HG03064 (cell line): ENCODE measurements at regions not wholly inside any gene's neighbourhood (a gene's known extent, or its start where the extent isn't known, plus 50 kb on each side); places are given as distances from the start of the nearest gene placed in this dataset.

ENCODE experiments used
- ATAC-seq: cut with Tn5 transposase; IDR thresholded peaks from one replicate; pipeline ENCODE4 v1.9.1; 2021; ENCODE audit warnings: low read depth; ENCODE audit not compliant: unreplicated experiment

DNA sequence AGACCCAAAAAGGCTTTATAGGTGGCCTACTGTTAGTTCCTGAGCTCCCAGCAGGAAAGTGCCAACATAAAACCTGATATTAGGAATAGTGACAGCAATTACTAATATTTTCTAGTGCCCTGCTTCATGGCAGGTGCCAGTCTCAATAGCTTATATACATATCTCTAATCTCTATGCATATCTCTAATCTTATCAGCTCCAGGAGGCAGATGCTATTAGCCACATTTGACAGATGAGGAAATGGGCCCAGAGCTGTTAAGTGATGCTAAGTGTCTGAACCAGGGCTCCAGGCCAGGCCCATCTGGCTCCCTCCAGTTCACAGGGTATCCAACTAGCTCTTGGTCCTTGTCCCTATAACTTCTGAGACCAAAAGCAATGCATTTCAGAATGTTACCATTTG, 142.5 kb downstream of the CHIC2 start:
- no peak for ATAC-seq

- ATAC-seq = no peak
Observed at GRCh38 chr4:53920883-53921282, 143.5 kb downstream of the CHIC2 start.

- no peak for ATAC-seq
Observed at GRCh38 chr4:53920116-53920515, 144.3 kb downstream of the CHIC2 start.

DNA sequence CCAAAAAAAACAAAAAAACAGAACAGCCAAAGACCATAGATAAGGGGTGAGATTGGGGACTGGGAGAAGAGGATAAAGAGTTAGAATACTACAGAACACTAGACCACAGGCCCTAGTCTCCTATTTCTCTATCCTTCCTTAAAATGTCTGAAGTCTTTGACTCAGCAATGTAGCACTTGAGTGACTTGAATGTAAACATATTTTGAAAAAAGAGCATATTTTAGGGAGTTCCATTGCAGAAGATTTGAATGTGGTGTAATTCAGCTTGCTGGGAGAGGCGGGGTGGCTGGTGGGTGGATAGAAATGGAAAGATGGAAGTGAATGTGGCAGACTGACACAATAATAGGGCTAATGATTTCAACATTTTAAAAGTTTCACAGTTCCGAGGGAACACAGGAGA, 144.9 kb downstream of the CHIC2 start:
- ATAC-seq = no peak

- ATAC-seq = no peak
Observed at GRCh38 chr4:53917729-53918128, 146.7 kb downstream of the CHIC2 start.

GRCh38 chr4:53916431-53916889, 147.9 kb downstream of the CHIC2 start:
- ATAC-seq = no peak

DNA sequence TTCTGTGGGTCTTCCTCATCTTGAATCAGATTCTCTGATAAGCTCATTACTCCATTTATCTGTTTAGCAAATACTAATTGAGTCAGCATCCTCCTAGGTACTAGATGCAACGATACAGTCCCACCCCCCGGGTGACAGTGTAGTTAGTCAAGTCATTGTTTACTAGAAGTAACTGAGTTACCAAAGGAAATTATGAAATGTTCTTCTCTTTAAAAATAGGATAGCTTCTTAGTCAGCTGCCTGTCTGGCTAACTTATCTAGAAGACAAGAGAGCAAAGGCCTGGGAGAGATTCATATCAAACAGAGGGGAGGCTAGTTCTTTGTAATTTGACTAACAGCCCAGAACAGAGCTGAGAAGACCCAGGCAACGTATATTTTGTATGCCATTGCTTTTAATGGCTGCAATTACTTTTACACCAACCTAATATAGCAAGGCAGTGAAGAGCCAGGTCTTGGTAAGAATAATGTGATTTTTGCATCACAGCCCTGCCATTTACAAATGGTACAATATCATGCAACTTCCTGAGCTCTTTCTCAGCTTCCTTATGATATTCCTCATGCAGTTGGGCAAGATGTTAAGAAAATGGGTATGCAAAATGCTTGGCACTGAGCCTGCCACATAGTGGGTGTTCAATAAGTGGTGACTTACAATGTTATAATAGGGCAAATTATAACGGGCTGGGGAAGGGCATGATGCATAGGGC, 149.9 kb downstream of the CHIC2 start:
- ATAC-seq = no peak

GRCh38 chr4:53913771-53914170, 150.6 kb downstream of the CHIC2 start:
- ATAC-seq = no peak

DNA sequence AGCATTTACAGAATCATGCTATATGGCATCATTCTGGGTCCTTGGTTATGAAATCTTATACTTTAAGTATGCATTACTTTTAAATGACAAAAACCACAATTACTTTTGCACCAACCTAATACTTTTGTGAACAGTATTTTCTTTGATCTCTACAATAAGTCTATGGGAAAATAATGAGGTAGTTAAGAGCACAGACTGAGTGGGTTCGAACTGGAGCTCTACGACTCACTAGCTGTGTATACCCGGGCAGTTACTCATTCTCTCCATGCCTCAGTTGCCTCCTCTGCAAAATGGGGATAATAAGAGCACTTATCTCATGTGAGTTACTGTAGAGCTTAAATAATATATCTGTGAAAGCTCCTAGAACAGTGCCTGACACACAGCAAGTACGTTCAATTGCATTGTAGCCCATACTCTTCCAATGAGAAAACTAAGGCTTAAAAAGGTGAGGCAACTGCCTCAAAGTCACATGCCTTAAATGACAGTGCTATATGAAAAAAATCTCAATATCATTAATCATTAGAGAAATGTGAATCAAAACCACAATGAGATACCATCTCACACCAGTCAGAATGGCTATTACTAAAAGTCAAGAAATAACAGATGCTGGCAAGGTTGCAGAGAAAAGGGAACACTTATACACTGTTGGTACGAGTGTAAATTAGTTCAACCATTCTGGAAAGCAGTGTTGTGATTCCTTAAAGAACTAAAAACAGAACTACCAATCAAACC, 151.5 kb downstream of the CHIC2 start:
- ATAC-seq = no peak

DNA sequence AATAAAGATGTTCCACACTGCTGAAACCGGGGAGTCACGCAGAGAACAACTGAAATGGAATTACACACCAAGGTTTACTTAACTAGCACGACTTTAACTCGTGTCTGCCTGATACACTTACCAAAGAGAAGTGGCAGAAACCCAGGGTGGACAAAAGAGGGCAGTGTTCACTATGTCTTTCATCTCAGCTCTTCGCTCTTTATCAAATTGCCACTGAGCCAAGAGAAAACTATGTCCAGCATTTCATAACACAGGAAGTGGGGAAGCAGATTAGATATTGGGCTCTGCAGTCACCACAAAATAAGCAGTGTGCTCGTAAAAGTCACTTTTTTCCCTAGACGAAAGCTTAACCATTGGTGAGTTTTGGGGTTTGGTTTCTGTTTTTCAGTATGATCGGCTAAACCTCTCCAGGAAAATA, 155.7 kb downstream of the CHIC2 start:
- no peak for ATAC-seq

GRCh38 chr4:53907772-53908171, 156.6 kb downstream of the CHIC2 start:
- ATAC-seq = no peak

DNA sequence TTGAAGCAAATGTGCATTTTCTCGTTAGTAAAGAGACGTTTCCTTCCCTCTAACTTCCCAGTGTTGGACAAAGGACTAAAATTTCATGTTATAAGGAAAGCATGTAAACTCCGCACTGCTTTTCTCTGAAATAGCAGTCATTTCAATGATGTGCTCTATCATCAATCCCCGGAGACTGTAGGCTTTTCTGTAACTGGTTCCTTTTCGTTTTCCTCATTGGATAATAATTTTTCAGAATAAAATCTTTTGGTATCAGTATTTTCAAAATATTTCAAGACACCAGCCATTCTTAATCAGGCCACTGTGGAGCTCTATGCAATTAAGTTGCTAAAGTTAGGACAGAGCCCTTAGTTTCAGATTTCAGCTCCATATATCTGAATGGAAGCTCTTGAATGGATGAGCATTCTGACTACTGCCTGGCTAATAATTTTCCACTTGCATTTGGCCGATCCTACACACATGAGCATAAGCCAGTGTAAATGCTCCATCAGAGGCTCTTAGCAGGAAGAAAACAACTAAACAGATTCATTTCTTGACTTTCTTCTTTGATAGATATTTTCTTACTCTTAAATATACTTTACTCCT, 157.7 kb downstream of the CHIC2 start:
- no peak for ATAC-seq

GRCh38 chr4:53905941-53906377, 158.4 kb downstream of the CHIC2 start:
- ATAC-seq = no peak

DNA sequence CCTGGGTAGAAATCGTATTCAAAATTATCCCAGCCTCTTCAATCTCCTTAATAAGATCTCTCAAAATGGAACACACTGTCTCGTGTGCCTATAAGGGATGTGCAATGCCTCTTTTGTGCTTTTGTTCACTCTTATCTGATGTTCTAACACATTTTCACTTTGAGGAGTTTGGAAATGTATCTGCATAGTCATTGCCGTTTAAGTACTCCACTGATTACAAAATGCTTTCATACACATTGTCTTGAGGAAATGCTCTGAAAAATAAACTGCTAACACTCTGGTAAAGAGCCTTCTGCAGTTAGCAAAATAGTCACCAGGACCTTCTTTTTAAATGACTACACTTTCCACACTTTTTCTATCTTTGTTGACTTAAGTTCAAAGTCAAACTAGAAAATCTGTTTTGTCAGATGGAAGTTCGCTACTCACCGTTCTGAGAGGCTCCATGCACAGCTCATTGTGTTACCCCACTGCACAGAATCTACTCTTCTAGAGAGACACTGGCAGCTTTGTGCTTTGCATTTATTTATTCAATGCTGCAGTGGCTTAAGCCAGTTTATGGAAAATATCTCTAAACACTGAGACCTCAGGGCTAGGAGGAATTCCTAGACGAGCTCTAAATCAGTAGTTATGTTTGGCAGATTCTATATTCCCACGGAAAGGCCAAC, 159.0 kb downstream of the CHIC2 start:
- no peak for ATAC-seq

- no peak for ATAC-seq
Observed at GRCh38 chr4:53902786-53903185, 161.6 kb downstream of the CHIC2 start.

DNA sequence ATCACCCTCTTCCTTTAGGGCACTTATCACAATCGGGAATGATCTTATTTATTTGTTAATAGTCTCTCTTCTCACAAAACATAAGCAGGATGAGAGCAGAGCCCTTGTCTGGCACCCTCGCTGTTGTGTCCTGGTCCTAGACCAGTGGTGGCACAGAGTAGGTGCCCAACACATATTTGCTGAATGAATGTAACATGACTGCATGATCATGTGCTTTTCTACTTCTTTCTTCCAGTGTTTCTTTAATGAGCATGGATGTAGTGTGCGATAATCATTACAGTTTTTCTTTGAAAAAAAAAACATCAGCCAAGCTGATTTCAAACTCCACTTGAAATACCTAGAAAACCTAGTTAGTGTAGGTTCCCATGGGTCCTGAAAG, 164.1 kb downstream of the CHIC2 start:
- ATAC-seq = no peak

DNA sequence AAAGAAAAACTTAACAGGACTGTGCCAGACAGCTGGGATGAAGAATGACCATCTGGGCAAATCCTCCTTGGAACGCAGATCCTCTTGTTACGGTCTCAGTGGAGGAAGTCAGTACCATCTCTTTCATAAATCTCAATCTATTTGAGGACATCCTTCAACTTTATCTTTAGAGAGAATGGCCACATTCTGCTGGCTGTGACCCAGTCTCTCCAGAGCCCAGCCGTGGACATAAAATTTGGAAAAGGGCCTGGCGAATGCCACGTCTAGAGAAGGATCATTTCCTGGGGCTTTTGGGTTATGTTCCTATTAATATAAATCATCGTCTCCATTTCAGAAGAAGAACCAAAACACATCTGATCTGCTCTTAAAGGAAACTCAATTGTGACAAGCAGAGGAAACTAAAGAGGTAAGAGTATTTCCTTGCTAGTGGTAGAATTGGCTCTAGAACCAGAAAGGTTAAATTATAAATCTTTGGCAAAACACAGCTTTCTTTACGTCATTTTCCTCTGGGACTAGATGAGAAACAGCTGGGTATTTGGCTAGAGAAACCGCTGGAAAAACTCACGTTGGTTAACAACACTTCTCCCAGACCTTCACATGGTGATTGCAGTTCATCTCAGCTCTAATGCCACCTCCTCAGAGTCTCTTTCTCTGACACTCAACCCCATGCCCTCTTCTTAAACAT, 164.7 kb downstream of the CHIC2 start:
- no peak for ATAC-seq

GRCh38 chr4:53895137-53895536, 169.3 kb downstream of the CHIC2 start:
- no peak for ATAC-seq

- ATAC-seq = no peak
Observed at GRCh38 chr4:53890461-53890860, 173.9 kb downstream of the CHIC2 start.

- no peak for ATAC-seq
Observed at GRCh38 chr4:53889326-53890055, 174.9 kb downstream of the CHIC2 start.
